DMS 273 treated with DMSO at 0.1 percent for 48 hours (cell line): ENCODE measurements at regions not wholly inside any gene's neighbourhood (a gene's known extent, or its start where the extent isn't known, plus 50 kb on each side); places are given as distances from the start of the nearest gene placed in this dataset.

Source experiments
- DNase-seq: peaks from one replicate; lab custom pipeline; 2025; lab: John Stamatoyannopoulos, UW

DNA sequence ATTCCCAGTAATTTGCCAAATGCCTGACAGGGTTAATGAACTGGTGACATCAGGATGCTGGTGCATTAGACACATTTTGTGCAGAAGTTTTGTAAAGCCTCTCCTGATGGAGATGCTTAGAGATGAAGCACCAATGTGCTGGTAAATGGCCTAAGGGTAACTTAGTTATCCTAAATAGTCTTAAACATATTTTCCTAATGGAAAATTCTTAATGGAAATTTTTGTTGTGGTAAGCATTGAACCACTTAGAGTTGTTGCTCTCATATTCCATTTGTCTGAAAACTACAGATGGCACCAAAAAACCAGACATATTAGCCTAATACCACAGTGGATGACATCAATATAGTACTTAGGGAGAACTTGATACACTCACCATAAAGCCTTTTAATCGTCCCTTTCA is 154.5 kb upstream of the ANK2 start:
- no peak for DNase-seq

DNA sequence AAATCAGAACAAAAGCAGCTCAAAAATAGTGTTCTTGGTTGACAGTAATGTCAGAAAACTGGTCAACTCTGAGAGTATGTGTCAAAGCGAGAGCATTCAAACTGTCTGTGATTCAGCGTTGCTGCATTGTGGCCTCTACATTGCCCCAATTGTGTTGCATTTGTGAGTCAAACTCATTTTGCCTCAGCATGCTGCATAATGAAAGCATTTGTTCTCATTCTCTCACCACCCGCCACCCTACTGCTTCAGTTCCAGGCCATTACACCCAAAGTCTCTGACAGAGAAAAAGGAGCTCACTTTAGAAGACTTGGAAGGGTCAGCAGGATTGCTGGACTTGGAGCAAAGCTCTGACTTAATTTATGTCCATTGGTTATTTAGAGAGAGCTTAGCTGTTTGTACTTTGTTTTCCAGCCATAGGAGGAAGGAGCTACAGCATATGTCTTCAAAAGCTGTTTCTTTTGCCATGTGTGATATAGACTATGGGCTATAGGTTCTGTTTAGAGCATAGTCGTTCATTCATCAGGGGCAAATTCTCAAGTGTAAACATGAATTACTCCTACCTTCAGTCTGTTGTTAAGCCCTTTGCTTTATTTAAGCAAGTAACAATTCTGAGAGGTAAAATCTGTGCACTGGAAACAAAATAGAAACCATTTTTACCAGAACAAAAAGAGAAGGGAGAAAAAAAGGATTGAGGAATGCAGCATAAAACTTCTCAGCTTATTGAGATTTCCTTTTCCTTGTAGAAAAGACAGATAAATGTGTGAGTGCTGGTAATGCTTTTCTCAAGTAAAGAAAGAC is 153.4 kb upstream of the ANK2 start:
- DNase-seq = no peak

GRCh38 chr4:112896609-112897190 is 152.8 kb upstream of the ANK2 start:
- DNase-seq = no peak

GRCh38 chr4:112897543-112897942 is 151.9 kb upstream of the ANK2 start:
- DNase-seq = peak; percentile 86

DNA sequence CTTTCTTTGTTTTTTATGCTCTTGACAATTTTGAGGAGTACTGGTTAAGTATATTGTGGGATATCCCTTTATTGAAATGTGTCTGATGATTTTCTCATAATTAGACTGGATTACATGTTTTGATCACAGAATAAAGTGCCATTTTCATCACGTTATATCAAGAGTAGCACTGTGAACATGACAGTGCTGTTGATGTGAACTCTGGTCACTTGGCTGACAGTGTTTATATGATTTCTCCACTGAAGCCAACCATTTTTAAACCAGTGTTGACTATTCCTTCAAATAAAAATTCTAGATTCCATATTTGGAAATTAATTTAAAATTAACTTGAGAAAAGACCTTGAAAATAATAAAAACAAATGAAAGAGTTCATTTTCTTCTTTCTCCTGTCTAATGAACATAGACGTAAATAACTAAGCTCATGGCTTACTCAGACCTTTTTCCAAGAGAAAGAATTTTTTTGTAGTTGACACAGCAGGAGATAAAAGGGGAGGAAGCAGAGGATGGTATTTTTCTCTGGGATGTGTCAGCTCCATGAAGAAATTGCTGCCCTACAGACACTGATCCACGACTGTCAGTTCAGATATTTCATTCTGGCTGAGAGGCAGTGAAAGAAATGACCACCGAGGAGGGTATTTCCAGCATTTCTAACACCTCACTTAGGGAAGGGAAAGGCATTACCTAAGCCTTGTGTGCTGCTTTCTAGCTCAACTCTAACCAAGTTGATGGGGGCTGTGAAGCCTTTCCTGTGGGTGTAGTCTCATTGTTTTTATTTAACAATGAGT is 150.9 kb upstream of the ANK2 start:
- no peak for DNase-seq

DNA sequence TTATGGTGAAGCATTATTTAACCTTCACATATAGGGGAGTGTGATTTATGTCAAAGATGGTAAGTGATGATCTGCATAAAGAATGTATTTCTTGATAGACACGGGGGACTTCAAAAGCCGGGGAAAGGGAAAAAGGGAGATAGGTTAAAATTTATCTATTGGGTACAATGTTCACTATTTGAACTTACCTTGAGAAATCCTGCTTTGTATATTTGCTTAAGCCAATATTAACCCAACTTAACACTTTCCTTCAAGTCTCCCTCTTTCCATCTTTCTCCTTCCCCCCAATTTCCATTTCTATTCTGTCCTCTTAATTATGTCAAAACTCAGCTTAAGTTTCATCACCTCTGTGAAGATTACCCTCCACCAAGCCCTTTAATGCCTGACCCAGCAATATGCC is 149.0 kb upstream of the ANK2 start:
- no peak for DNase-seq

DNA sequence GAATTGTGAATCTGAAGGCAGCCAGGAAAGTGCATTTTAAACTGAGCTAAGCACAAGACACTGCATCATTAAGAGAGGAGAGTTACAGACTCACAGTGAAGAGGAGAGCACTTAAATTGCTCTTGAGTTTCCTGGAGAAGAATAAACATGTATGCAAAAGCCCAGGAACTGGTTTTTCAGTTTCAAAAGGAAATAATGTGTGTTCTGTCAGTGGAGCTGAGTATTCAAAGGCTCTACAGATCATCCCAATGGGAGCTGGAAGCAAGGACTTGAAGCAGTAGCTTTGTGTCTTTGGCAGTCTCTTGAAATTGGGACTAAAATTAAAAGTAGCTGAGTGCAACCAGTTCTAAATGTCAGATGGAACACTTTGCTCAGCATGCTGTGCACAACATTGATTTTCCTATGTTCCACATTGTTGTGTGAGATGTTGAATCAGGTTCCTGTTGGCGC is 147.5 kb upstream of the ANK2 start:
- DNase-seq = no peak

DNA sequence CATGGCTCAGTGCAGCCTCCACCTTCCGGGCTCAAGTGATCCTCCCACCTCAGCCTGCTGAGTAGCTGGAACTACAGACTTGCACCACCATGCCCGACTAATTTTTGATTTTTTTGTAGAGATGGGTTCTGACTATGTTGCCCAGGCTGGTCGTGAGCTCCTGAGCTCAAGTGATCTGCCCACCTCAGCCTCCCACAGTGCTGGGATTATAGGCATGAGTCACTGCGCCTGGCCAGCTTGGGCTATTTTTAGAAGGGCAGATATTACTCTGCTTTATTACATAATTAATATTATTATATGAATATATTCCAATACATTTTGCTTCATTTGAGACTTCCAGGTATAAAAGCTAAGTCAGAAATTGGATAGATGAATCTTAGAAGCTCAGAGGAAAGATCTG is 143.7 kb upstream of the ANK2 start:
- DNase-seq = no peak

GRCh38 chr4:112908511-112908910 is 140.9 kb upstream of the ANK2 start:
- no peak for DNase-seq

- DNase-seq = peak; percentile 25
Observed at GRCh38 chr4:112910109-112910736, 139.2 kb upstream of the ANK2 start.

- no peak for DNase-seq
Observed at GRCh38 chr4:112916868-112917267, 132.6 kb upstream of the ANK2 start.

DNA sequence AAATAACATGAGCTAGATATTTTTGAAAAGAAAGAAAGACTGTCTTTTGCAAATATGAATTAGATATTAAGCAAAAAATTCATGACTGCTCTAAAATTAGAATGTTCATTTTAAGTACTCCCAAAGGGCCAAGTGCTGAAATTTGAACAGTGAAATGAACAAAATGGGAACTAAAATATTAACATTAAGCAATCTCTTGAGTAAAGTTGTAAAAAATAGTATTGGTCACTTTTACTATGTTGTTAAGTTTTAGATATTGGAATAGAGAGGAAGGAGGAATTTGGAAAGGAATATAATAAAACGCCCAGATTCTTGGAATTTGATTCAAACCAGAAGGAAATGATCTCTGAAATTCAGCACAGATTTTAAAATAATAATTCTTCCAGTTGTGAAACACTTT is 125.9 kb upstream of the ANK2 start:
- no peak for DNase-seq

DNA sequence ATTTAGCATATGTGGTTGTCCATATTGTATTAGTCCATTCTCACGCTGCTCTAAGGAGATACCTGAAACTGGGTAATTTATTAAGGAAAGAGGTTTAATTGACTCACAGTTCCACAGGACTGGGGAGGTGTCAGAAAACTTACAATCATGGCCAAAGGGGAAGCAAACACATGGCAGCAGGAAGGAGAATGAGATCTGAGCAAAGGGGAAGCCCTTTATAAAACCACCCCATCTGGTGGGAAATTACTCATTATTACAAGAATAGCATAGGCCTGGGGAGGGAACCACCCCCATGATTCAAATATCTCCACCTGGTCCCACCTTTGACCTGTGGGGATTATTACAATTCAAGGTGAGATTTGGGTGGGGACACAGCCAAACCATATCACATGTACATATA is 122.6 kb upstream of the ANK2 start:
- no peak for DNase-seq

DNA sequence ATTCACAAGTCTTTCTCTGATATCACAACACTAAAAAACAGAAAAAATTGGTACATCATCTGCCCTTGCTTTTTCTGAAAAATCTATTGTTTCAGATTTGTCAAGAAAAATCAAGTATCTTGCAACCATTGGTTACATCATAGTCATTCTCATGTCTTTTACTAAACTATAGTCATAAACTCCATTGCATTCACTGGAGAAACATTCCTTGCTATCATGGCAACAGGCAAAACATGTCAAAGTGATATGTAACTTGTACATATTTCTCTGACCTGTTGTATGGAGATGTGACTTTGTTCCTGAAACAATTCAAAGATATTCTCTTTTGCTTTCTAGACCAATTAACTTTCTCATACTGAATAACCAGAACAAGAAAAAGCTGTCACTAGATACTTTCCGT is 121.9 kb upstream of the ANK2 start:
- no peak for DNase-seq

- no peak for DNase-seq
Observed at GRCh38 chr4:112931001-112931400, 118.5 kb upstream of the ANK2 start.

GRCh38 chr4:112933790-112934189 is 115.7 kb upstream of the ANK2 start:
- no peak for DNase-seq

GRCh38 chr4:112938461-112939058 is 110.9 kb upstream of the ANK2 start:
- DNase-seq = peak; percentile 21

DNA sequence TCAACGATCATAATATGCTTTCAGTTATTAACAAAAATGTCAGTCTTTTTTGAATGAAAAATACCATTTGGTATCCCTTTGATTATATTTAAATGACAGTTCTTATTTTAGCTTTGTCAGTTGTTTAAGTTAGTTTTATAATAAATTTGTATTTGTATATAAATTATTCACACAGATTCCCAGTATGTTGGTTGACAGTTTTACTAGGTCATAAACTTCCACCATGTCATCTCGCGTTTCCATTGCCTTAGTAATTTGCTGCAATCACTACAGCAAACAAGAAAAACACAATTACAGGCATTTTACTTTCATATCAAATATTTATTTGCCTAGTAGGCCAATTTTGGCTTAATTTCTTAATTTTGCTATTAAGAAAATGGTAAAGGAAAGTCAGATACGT is 109.6 kb upstream of the ANK2 start:
- no peak for DNase-seq

- no peak for DNase-seq
Observed at GRCh38 chr4:112940336-112940735, 109.1 kb upstream of the ANK2 start.

DNA sequence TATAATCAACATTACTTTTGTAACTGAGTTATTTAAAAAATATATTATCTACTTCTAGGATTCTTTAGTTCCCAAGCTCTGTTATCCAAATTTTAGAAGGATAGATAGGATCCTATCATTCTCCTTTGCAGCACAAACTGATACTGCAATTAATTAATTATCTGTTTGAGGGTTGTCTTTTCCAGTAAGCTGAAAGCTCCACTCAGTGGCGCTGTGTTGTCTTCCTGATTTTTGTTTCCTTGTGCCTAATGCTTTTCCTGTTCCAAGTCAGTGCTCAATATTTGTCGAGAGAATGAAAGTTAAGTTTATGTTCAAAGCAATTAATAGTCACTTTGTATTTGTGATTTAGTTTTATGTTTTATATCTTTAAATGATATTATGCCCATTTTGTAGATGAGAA is 107.4 kb upstream of the ANK2 start:
- no peak for DNase-seq

- no peak for DNase-seq
Observed at GRCh38 chr4:112942997-112943396, 106.5 kb upstream of the ANK2 start.

GRCh38 chr4:112944006-112944405 is 105.4 kb upstream of the ANK2 start:
- no peak for DNase-seq
